NCI-H446 treated with DMSO at 0.1 percent for 48 hours (cell line): ENCODE measurements at regions not wholly inside any gene's neighbourhood (a gene's known extent, or its start where the extent isn't known, plus 50 kb on each side); places are given as distances from the start of the nearest gene placed in this dataset.
A peak's percentile ranks its signal among the peaks of the same experiment; 100 is the strongest.

Experiments
- DNase-seq: peaks from one replicate; lab custom pipeline; 2025; lab: John Stamatoyannopoulos, UW

GRCh38 chr1:98382986-98383740 is 278.4 kb upstream of the SNX7 start:
- DNase-seq, result no peak

GRCh38 chr1:98382586-98382985 is 278.9 kb upstream of the SNX7 start:
- DNase-seq, result no peak

- no peak for DNase-seq
Measured at GRCh38 chr1:98374098-98374497, 287.4 kb upstream of the SNX7 start.

GRCh38 chr1:98373056-98373455 is 288.5 kb upstream of the SNX7 start:
- DNase-seq, result no peak

- DNase-seq, result no peak
Measured at GRCh38 chr1:98371764-98372163, 289.8 kb upstream of the SNX7 start.

- no peak for DNase-seq
Measured at GRCh38 chr1:98369463-98369862, 292.1 kb upstream of the SNX7 start.

GRCh38 chr1:98368995-98369394 is 292.5 kb upstream of the SNX7 start:
- DNase-seq, result no peak

GRCh38 chr1:98367426-98367825 is 294.1 kb upstream of the SNX7 start:
- no peak for DNase-seq

GRCh38 chr1:98366343-98366742 is 295.2 kb upstream of the SNX7 start:
- no peak for DNase-seq

- no peak for DNase-seq
Measured at GRCh38 chr1:98364544-98364943, 297.0 kb upstream of the SNX7 start.

GRCh38 chr1:98360864-98361263 is 300.7 kb upstream of the SNX7 start:
- no peak for DNase-seq

GRCh38 chr1:98355656-98356383 is 305.7 kb upstream of the SNX7 start:
- no peak for DNase-seq

- peak; percentile 55 for DNase-seq
Measured at GRCh38 chr1:98352378-98352777, 309.1 kb upstream of the SNX7 start.

GRCh38 chr1:98351561-98351960 is 310.0 kb upstream of the SNX7 start:
- DNase-seq, result no peak

GRCh38 chr1:98345417-98345816 is 316.1 kb upstream of the SNX7 start:
- DNase-seq, result no peak

- DNase-seq, result no peak
Measured at GRCh38 chr1:98344731-98345130, 316.8 kb upstream of the SNX7 start.

- DNase-seq, result no peak
Measured at GRCh38 chr1:98342566-98342965, 319.0 kb upstream of the SNX7 start.

GRCh38 chr1:98340511-98340910 is 321.0 kb upstream of the SNX7 start:
- DNase-seq, result no peak

- no peak for DNase-seq
Measured at GRCh38 chr1:98336472-98337083, 324.9 kb upstream of the SNX7 start.

GRCh38 chr1:98333936-98334335 is 327.6 kb upstream of the SNX7 start:
- no peak for DNase-seq

- DNase-seq, result no peak
Measured at GRCh38 chr1:98333406-98333805, 328.1 kb upstream of the SNX7 start.

GRCh38 chr1:98331718-98332311 is 329.7 kb upstream of the SNX7 start:
- no peak for DNase-seq

GRCh38 chr1:98331243-98331642 is 330.3 kb upstream of the SNX7 start:
- no peak for DNase-seq
